Ammon's horn (tissue), 1 donor: ENCODE measurements at regions not wholly inside any gene's neighbourhood (a gene's known extent, or its start where the extent isn't known, plus 50 kb on each side); places are given as distances from the start of the nearest gene placed in this dataset.
A peak's percentile ranks its signal among the peaks of the same experiment; 100 is the strongest.
"Not testable (repeated sequence)": the region's sequence is repeated elsewhere in the genome, so short reads cannot be mapped to it uniquely, and the experiment has no call there.

Experiments
- DNase-seq: peaks from one replicate; pipeline ENCODE4 v3.0.0-alpha.2; 2016; ENCODE audit warnings: low spot score

DNA sequence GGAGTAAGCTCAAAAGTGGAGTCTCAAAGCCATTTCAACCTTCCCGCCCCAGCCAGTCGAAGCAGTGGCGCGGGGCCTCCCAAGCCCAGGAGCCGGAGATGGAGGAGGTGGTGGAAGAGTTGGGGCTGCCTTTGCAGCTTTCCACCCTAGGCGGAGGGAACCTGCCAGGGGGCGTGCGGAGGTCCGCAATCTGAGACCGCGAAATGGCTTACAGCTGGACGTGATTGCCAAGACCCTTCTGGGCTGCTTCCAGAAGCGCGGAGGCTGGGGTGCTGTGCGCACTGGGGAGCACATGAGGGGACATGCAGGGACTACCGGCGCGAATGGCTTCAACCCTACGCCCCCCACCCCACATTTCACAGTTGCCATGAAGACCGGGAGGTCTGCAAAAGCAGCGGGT, 86.2 kb downstream of the PRR15 start:
- no peak for DNase-seq

DNA sequence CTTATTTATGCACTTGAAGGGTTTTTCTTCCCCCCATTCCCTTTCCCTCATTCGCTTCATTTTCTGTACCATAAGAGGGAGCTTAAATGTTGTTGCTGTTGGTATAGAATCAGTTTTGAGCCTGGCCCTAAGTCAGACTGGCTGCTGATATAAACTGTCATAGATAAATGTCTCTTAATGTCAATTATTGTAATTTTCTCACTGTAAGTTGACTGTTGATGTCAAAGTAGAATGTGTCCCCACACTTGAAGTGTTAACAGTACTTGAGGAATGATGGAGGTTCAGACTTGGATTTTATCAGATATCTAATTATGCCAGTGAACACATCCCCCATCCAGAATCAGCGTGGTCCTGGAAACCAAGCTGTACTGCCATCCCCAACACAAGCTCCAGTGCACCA, 87.8 kb downstream of the PRR15 start:
- DNase-seq, result no peak

DNA sequence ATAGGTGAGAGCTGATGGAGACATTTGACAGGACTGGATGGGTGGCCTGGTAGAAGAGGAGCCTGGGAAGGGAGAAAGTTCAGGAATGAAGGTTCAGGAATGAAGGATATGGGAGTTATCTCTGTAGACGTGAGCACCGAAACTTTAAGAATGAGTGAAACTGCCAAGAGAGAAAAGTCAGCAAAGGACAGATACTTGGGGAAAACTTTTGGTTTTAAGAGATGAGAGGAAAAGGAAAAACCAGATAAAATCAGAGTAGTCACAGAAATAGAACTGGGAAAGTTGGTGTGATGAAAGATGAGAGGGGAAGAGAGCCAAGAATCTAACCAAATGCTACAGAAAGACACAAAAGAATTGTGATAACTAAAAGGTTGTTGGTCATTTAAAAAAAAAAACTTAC, 88.9 kb downstream of the PRR15 start:
- no peak for DNase-seq

DNA sequence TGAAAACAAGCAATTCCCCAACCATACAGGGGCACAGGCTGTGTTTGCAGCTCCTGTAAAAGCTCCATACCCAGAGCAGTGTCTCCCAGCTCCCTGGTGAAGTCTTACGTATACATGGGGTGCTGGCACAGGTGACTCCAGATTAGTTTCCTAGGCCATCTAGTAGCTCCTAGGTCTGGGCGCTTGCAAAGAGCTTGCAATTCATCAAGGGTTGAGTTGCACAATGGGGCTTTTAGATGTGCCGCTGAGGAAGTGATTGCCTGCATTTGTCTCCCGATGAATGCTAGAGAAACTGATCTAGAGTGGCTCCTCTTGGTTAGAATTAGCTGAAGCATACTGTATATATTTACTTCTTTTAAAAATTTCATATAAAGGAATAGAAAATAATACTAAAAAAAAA, 90.7 kb downstream of the PRR15 start:
- DNase-seq, result not testable (repeated sequence)

DNA sequence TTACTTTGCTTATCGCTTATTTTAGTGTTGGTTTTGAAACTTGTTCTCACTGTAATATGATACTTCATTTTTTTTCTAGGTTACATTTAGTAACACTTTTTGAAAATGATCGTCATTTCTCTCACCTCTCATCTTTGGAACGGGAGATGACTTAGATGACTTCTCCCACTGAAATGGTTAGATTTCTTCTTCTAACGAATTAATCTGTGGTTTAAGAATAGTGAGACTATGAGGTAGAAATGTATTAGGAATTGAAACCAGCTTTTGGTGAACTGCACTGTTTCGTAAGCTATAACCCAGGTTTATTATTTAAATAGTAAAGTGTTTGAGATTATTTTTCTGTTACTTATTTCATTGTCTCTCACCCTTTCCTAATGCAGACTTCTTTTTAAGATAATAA, 93.7 kb downstream of the PRR15 start:
- DNase-seq, result no peak

DNA sequence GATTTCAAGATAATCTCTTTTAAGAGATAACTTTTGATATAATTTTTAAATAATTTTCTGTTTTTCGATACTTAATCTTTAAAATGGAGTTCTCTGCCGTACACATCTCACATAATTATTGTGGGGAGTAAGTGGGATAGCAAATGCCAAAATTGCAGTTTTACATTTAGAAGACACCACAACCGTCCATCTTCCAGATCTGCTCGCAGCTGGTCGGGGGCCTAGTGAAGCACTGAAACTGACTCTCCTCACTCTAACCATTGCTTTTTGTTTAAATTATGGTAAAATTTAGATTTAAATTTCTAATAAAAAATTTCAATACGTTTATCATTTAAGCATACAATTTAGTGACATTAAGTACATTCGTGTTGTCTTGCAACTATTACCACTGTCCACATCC, 94.2 kb downstream of the PRR15 start:
- DNase-seq, result no peak

DNA sequence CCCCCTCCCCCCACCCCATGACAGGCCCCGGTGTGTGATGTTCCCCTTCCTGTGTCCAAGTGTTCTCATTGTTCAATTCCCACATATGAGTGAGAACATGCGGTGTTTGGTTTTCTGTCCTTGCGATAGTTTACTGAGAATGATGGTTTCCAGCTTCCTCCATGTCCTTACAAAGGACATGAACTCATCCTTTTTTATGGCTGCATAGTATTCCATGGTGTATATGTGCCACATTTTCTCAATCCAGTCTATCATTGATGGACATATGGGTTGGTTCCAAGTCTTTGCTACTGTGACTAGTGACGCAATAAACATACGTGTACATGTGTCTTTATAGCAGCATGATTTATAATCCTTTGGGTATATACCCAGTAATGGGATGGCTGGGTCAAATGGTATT, 95.6 kb downstream of the PRR15 start:
- DNase-seq, result not testable (repeated sequence)

DNA sequence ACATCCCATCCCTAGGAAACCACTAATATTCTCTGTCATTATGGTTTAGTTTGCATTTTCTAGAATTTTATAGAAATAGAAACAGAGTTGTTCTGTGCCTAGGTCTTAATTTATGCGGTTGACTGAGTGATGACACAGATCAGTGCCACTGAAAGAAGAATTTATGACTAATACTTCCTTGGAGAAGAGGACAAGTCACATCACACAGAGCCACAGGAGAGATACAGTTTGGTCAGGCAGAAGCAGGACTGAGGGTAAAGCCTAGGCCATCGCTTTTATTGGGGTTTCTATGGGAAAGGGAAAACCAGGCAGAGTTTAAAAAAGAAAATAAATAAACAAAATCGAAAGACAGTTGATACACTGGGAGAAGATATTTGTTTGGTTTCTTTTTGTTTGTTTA, 99.3 kb downstream of the PRR15 start:
- DNase-seq, result not testable (repeated sequence)

DNA sequence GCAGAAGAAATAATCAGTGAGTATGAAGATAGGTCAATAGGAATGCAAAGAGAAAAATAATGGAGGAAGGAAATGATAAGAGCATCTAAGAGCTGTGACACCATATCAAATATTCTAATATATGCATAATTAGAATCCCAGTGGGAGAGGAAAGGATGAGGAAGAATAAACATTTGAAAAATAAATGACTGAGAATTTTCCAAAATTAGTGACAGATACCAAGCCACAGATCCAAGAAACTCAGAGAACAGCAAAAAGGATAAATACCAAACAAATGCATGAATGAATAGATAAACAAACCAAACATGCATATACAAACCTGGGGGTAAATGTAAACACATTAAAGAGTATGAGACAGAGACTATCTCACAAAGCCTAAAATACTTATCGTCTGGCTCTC, 101.4 kb downstream of the PRR15 start:
- not testable (repeated sequence) for DNase-seq

DNA sequence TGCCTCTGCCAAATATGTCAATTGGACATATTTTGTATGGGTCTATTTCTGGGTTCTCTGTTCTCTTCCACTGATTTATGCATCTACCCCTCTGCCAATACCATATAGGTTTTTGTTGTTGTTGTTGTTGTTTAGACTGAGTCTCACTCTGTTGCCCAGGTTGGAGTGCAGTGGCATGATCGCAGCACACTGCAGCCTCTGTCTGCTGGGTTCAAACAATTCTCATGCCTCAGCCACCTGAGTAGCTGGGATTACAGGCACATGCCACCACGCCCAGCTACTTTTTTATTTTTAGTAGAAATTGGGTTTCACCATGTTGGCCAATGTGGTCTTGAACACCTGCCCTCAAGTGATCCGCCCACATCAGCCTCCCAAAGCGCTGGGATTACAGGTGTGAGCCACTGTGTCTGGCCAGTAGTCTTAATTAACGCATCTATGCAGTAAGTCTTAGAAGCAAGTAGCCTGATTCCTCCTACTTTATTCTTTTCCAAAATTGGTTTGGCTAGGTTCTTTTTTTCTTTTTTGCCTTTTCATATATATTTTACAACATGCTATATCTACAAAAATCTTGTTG, 103.5 kb downstream of the PRR15 start:
- DNase-seq, result not testable (repeated sequence)

DNA sequence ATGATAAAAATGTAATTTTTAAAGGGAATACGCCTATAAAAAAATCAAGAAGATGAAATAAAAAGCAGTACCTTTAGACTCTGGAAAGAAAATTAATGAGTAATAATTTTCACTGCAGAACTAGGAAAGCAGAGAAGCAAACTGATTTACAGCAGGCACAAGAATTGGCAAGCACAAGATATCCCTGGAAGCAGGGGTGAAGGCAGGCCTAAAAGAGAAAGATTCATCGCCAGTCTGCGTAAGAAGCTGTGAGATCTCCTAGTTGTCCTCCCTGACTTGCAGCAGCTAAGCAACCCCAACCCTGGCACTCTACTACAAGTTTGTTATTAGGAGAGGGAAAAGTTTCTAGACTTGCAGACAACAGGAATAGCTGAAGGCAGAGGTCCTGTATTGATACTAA, 107.7 kb downstream of the PRR15 start:
- not testable (repeated sequence) for DNase-seq

DNA sequence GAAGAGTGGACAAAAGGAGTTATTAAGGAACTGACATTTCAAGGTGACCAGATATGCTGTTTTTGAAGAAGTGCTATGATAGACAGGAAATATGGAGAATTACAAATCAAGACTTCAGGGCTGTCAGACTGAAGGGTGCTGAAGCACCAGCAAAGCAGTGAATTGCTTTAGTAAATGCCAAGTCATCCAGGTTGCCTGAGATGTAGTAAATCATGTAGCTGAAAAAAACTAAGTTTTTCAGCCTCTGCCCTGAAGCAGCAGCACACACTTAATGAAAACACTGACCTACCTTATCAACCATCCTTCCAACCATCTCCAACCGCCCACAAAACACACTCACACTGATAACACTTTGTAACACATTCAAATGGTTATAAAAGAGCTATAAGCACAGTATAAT, 110.0 kb downstream of the PRR15 start:
- not testable (repeated sequence) for DNase-seq

DNA sequence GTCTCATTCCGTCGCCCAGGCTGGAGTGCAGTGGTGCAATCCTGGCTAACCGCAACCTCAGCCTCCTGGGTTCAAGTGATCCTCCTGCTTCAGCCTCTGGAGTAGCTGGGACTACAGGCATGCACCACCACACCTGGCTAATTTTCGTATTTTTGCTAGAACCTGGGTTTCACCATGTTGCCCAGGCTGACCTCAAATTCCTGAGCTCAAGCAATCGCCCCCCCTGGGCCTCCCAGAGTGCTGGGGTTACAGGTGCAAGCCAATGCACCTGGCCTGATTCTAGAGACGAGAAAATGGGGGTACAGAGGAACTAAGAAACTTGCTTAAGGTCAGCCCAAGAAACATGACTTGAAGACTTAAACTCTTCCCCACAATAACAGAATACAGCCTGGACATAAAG, 111.0 kb downstream of the PRR15 start:
- not testable (repeated sequence) for DNase-seq

DNA sequence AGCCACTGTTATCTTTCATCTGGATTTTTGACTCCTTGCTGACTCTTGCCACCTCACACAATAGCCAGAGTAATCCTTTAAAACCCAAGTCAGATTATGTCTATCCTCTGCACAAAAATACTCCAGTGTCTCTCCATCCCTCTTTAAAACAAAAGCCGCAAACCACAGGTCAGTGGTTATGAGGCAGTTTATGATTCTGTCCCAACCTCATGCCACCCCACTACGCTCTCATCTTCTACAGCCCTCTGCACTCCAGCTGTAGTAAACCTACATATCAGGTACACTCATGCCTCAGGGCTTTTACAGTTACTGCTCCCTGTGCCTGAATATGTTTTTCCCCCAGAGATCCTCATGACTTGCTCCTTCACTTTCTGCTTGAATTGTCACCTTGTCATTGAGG, 113.6 kb downstream of the PRR15 start:
- not testable (repeated sequence) for DNase-seq

DNA sequence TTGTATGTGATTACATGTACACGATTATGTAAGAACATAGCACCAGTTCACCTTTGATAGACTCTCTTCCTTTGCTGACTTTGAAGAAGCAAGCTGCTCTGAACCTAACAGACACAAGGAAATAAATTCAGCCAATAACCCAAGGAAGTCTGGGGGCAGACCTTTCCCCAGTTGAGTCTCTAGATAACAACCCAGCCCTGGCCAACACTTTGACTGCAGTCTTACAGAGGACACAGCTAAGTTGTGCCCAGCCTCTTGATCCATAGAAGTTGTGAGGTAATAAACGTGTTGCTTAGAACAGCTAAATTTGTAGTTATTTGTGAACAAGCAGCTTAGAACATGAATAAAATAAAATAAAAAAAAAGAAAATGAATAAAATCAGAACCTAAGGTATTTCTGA, 116.3 kb downstream of the PRR15 start:
- DNase-seq, result not testable (repeated sequence)

DNA sequence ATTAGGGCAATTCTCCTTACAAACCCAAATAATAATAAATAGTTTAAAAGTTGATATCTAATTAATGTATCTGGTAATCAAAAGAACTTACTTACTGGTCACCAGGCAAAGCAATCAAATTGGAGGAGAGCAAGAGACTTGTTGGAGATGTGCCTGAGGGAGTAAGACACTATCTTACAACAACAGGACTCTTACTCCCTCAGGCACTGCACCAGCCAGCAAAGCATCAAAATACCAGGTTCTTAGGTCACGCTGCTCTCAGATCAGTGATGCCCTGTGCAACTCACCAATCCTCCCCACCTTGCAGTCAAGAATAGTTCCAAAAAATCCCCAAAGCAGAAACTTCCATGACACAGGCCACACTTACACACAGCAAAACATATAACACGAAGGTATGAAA, 117.0 kb downstream of the PRR15 start:
- not testable (repeated sequence) for DNase-seq

DNA sequence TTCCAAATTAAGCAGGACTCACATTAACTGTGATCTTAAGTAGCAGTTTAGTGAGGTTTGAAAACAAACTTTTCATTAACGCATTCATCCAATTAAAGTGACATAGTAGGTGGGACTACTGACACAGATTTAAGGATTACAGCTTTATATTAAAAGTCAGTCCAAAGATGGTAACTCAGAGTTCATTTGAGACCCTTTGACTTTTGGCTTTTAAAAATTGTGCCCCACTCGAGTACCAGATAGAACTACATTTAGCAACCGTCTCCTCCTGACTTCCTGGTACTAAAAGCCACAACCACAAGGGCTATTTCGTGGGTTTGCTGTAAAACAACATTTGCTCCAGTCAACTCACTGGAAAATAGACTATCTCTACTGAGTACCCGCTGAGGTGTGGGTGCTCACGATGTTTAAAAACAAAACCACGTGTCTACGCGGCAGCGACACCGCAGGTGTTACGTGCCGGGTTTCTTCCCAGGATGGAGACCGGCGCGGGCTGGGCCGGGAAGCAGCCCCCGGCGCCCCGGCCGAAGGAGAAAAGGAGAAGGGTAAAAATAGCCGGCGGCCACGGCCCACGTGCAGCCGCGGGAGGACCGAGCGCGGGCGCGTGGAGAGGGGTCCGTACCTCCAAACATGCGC, 120.6 kb downstream of the PRR15 start:
- DNase-seq, result not testable (repeated sequence)

DNA sequence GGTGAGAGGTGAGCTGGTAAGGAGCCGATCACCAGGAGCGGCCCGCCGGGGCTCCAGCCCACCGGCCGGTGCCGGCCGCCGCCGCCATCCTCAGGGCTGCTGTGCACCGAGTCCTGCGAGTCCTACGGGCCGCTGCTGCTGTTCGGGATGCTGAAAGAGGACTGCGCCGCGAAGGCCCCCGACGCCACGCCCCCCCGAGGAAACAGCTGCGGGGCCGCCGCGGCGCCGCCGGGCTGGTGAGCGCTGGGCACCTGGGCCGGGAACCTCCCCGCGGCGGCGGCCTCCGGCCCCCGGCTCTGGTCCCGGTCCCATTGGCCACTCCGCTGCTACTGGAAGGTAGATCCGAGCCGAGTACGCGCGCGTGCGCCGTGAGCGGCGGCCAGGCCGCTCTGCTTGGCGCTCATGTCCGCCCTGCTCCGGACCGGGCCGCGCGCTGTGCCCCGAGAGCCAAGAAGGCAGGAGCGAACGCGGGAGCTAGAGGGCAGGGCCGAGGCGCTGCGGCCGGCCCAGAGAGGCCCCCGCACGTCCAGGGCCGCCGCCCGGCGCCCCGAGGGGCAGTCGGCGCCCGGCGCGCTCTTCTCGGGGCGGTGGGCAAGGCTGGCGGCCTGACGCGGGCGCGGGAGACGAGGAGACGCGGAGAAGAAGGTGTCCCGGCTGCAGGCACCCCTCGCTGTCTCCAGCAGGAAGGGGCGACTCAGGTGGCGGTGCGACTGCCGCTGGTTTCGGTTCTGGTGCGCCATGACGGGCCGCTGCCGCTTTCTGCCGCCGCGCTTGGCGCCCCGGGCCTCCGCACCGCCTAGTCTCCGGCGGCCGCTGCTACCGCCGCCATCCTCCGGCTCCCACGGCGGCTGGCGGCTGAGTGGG, 121.3 kb upstream of the WIPF3 start:
- peak; percentile 75 for DNase-seq

DNA sequence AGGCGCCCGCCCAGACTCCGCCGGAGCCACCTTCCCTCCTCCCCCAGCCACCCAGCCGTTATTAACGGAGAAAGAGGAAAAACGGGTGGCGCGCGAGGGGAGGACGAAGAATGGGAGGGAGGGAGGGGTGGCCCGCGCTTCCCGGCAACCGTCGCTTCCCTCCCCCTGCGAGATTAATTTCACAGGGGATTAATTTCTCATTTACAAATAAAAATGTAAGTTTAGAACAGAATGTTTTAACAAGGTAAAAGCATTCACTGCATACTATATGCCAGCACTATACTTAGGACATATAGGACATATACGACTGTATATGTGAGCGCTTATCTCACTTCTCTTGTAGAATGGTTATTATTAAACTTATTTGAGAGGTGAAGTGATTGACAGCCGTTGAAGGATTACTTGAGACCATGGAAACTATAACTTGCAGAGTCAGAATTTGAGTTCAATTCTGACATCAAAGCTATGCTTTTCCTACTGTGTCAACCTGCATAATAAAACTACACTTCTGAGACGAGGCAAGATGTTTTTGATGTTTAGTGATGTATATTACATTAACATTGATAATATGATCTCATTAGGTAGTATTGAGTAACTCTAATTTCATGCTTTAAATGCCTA, 120.5 kb upstream of the WIPF3 start:
- DNase-seq, result peak; percentile 2

DNA sequence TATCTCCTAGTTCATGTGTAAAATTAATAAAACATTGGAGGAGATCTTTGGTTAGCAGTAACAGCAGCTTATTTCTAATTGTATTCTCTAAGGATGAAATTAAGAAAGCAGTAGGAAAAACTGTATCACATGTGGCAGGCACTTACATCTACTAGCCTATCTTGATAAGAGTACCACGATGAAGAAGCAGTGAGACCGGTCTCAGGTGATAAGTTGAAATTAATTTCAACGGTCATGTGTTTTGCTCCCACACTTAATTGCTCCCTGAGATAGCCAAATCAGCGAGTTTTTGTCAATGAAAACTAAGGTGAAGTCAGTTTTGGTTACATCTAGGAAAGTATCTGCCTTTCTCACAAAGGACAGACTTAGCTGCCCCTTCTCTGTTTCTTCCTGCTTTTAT, 115.8 kb upstream of the WIPF3 start:
- not testable (repeated sequence) for DNase-seq

DNA sequence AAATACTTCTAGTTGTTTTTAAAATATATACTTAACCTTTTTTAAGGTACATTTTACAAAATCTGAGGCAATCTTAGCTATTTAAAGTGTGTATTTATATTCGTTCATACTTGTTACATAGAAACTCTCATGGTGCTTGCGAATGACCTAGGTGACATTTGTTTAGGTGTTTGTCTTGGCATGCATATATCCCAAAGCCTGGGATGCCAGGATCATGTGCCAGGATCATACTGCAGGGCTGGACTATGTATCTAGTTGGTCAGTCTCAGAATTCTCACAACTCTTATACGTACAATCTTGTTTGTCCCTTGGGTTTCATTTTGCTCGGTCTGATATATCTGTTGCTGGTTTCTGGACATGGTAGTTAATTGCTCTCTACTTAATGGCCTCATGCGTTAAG, 109.9 kb upstream of the WIPF3 start:
- not testable (repeated sequence) for DNase-seq

DNA sequence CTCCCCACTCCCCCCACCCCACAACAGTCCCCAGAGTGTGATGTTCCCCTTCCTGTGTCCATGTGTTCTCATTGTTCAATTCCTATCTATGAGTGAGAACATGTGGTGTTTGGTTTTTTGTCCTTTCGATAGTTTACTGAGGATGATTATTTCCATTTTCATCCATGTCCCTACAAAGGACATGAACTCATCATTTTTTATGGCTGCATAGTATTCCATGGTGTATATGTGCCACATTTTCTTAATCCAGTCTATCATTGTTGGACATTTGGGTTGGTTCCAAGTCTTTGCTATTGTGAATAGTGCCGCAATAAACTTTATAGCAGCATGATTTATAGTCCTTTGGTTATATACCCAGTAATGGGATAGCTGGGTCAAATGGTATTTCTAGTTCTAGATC, 106.6 kb upstream of the WIPF3 start:
- DNase-seq, result not testable (repeated sequence)

DNA sequence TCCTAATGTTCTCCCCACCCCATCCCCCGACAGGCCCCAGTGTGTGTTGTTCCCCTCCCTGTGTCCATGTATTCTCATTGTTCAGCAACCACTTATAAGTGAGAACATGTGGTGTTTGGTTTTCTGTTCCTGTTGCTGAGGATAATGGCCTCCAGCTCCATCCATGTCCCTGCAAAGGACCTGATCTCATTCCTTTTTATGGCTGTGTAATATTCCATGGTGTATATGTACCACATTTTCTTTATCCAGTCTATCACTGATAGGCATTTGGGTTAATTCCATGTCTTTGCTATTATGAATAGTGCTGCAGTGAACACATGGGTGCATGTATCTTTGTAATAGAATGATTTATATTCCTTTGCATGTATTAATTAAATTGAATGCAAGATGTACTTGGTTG, 104.8 kb upstream of the WIPF3 start:
- DNase-seq, result not testable (repeated sequence)
